KMS-11 (cell line): ENCODE measurements at regions not wholly inside any gene's neighbourhood (a gene's known extent, or its start where the extent isn't known, plus 50 kb on each side); places are given as distances from the start of the nearest gene placed in this dataset.

Source experiments
- H2AFZ ChIP-seq: fragments of 200-600 bp; sonication (generic); 2 replicates; pipeline ENCODE4 v1.6.1; 2016; ENCODE audit warnings: antibody characterized with exemption, mixed run types, low read depth
- H3K27ac ChIP-seq: fragments of 200-600 bp; sonication (generic); 2 replicates; pipeline ENCODE4 v1.6.1; 2016; ENCODE audit warnings: mild to moderate bottlenecking, mixed run types
- H3K27me3 ChIP-seq: fragments of 200-600 bp; sonication (generic); 2 replicates; pipeline ENCODE4 v1.6.1; 2017; ENCODE audit warnings: mild to moderate bottlenecking, low read depth, mixed run types, moderate library complexity; ENCODE audit not compliant: insufficient read depth
- H3K36me3 ChIP-seq: fragments of 200-600 bp; sonication (generic); 2 replicates; pipeline ENCODE4 v1.6.1; 2017; ENCODE audit warnings: mild to moderate bottlenecking, mixed run types; ENCODE audit not compliant: insufficient read depth
- H3K4me1 ChIP-seq: fragments of 200-600 bp; sonication (generic); 2 replicates; pipeline ENCODE4 v1.6.1; 2016; ENCODE audit warnings: mild to moderate bottlenecking, low read depth, mixed run types; ENCODE audit not compliant: poor library complexity, severe bottlenecking
- H3K4me2 ChIP-seq: fragments of 200-600 bp; sonication (generic); 2 replicates; pipeline ENCODE4 v1.7.0; 2016; ENCODE audit warnings: mild to moderate bottlenecking, mixed run types
- H3K4me3 ChIP-seq: fragments of 200-600 bp; sonication (generic); IDR thresholded peaks from 2 replicates; pipeline ENCODE4 v1.6.1; 2017; ENCODE audit warnings: low read depth, low read length, mixed read lengths; ENCODE audit not compliant: insufficient read depth
- H3K79me2 ChIP-seq: fragments of 200-600 bp; sonication (generic); 2 replicates; pipeline ENCODE4 v1.6.1; 2016; ENCODE audit warnings: low read depth, mixed run types; ENCODE audit not compliant: insufficient read depth
- H3K9ac ChIP-seq: fragments of 200-600 bp; sonication (generic); 2 replicates; pipeline ENCODE4 v1.6.1; 2016; ENCODE audit warnings: mild to moderate bottlenecking, mixed run types
- H4K20me1 ChIP-seq: fragments of 200-600 bp; sonication (generic); 2 replicates; pipeline ENCODE4 v1.6.1; 2016; ENCODE audit warnings: mild to moderate bottlenecking, mixed run types; ENCODE audit not compliant: insufficient read depth
- TF ChIP-seq, protein P1 (sequence below): fragments of 200-600 bp; sonication (generic); conservative IDR thresholded peaks from 2 replicates; pipeline ENCODE4 v1.6.1; 2017; ENCODE audit warnings: low read depth, mild to moderate bottlenecking, antibody characterized with exemption, low read length, moderate library complexity, mixed read lengths

DNA sequence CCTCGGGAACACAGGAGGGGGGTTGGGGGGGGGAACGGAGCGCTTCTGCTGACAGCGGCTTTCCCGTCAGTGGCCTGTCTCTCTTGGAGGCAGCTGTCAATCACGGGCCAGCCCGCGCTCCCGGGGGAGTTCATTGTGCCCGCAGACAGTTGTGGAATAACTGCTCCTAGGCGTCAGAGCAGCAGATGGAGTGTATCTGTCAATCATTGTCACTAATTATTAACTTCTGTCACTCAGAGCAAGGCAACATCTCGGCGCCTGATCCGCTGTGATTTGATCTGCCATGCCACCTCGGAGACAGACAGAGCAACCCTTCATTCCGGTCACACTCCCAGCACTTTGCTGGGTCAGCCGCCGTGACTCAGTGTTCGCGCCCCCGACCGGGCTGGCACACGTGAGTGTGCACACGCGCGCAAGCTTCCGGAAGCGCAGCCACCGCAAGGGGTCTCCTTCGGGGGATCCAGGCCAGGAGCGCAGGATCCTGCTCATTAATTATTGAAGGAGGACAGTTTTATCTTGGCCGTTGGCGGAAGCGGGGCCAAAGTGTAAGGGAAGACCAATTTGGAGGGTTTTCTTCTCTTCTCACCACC is 75.8 kb downstream of the RRAGC start:
- H3K79me2 ChIP-seq: no peaks in the 10 kb centered on the region
- H3K27me3 ChIP-seq: no peaks in the 10 kb centered on the region
- no peak overlapping the region for H2AFZ ChIP-seq
- H3K4me1 ChIP-seq: no peaks in the 10 kb centered on the region
- no peak overlapping the region for H3K9ac ChIP-seq
- no peak overlapping the region for H3K4me3 ChIP-seq
- no peaks in the 10 kb centered on the region for H3K36me3 ChIP-seq
- H3K27ac ChIP-seq: no peak overlapping the region
- TF ChIP-seq, protein P1, sequence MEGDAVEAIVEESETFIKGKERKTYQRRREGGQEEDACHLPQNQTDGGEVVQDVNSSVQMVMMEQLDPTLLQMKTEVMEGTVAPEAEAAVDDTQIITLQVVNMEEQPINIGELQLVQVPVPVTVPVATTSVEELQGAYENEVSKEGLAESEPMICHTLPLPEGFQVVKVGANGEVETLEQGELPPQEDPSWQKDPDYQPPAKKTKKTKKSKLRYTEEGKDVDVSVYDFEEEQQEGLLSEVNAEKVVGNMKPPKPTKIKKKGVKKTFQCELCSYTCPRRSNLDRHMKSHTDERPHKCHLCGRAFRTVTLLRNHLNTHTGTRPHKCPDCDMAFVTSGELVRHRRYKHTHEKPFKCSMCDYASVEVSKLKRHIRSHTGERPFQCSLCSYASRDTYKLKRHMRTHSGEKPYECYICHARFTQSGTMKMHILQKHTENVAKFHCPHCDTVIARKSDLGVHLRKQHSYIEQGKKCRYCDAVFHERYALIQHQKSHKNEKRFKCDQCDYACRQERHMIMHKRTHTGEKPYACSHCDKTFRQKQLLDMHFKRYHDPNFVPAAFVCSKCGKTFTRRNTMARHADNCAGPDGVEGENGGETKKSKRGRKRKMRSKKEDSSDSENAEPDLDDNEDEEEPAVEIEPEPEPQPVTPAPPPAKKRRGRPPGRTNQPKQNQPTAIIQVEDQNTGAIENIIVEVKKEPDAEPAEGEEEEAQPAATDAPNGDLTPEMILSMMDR: no peak
- H4K20me1 ChIP-seq: no peaks in the 10 kb centered on the region
- no peak overlapping the region for H3K4me2 ChIP-seq

DNA sequence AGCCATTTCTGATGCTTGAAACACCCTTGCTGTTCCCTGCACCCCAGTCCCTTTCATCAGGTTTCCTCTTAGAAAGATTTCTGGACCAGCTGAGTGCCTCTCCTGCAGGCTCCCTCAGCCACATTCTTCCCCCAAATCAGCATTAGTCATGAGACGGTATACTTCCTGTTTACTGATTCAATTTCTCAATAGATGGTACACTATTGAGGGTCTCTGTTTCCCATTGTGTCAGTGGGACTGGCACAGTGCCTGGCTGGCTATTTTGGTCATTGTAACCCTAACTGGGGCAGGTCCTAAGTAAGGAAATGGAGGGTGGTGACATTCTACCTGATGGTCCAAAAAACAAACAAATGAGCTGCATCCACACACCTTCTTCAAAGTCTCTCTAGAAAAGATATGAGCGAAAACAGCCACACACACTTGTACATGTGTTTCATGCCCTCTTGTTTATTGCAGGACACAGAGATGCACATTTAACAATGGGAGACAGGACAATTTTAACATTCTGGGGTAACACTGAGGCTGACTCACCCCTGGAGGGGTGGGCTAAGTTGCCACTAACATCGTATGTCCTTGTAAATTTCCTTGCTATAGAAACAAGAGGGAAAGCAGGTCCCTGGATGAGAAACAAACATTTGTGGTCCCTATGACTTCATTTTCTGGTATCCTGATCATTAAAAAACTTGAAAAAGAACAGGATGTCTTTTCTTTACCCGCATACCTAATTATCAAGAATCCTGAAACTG is 77.5 kb downstream of the RRAGC start:
- Histone ChIP-seq H3K27ac (no peak overlapping the region), H3K36me3 (no peaks in the 10 kb centered on the region), H2AFZ (no peak overlapping the region), H3K4me2 (no peak overlapping the region), H3K4me1 (no peaks in the 10 kb centered on the region), H4K20me1 (no peaks in the 10 kb centered on the region), H3K27me3 (no peaks in the 10 kb centered on the region), H3K4me3 (no peak overlapping the region), H3K9ac (no peak overlapping the region), H3K79me2 (no peaks in the 10 kb centered on the region)
- TF ChIP-seq, protein P1: no peak

DNA sequence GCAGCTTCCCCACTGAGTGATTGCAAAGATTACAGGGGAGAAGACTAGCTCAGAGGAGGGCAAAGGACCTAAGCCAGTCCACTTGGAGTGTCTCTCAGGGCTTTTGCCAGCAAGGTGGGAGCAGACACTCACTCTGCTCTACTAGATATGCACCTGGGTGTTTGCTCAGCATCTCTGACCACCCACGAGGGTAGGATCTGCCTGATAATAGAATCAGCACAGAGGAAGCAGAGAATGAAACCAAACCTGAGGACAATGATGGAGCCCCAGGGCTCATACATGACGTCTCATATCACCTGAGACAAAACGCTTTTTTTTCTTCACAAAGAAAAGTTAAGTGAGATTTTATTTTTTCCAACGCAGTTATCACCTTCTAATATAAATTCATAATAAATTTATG is 79.4 kb downstream of the RRAGC start:
- Histone ChIP-seq H3K36me3 (no peaks in the 10 kb centered on the region), H3K4me3 (no peak overlapping the region), H3K4me2 (no peak overlapping the region), H3K27me3 (no peaks in the 10 kb centered on the region), H3K9ac (no peak overlapping the region), H4K20me1 (no peaks in the 10 kb centered on the region), H3K4me1 (no peaks in the 10 kb centered on the region), H2AFZ (no peak overlapping the region), H3K27ac (no peak overlapping the region), H3K79me2 (no peaks in the 10 kb centered on the region)
- TF ChIP-seq, protein P1: no peak

DNA sequence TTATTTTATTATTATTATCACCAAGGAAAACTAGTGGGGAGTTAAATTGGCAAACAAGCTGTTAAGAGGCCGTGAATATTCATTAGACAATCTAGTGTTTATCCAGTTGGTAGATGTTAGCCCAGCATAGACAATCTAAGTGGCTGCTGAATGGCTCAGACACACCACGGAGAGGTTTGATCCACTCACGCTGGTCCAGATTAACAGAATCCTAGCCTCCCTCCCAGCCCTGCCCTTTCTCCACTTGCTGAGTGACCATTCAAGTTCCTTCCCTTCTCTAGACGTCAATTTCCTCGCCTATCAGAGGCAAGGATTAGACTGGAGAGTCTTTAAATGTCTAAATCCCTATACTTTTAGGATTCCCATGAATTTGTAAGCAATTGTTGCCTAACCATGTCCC is 80.1 kb downstream of the RRAGC start:
- TF ChIP-seq, protein P1: no peak

More for the DNA sequence above, 80.1 kb downstream of the RRAGC start:
- no peaks in the 10 kb centered on the region for H3K4me1 ChIP-seq
- H3K36me3 ChIP-seq: no peaks in the 10 kb centered on the region
- H3K27ac ChIP-seq: no peak overlapping the region
- H3K4me2 ChIP-seq: no peak overlapping the region
- H3K27me3 ChIP-seq: no peaks in the 10 kb centered on the region
- H4K20me1 ChIP-seq: no peaks in the 10 kb centered on the region
- no peaks in the 10 kb centered on the region for H3K79me2 ChIP-seq
- H2AFZ ChIP-seq: no peak overlapping the region
- no peak overlapping the region for H3K9ac ChIP-seq
- no peak overlapping the region for H3K4me3 ChIP-seq
